ENCODE measurements at regions not wholly inside any gene's neighbourhood (a gene's known extent, or its start where the extent isn't known, plus 50 kb on each side); places are given as distances from the start of the nearest gene placed in this dataset.

DNA sequence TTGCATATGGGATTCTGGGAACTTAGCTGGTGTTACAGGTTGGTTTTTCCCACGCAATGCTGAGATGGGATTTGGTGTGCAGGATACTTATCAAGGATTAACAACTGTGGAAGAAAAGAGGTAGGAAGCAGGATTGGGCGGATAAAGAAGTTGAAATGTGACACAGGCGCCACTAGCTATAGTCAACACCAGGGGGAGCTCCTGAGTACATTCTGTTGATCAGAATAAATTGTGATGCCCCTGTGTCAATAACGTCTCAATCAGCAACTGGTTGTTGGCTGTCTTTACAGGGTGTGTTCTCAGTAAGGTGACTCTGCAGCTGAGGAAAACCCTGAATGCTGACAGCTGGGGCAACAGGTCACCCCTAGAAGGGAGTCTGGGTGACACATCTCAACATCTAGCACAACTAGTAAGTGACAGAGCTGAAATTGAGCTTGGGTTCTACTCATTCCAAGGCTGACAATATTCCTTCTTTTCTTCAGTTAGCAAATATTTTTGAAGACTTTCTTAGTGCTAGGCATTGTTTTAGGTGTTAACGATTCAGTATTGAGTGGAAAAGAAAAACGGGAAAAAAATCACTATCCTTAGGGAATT lies 143.0 kb downstream of the ARL6IP6 start:
- no peak for DNase-seq

DNA sequence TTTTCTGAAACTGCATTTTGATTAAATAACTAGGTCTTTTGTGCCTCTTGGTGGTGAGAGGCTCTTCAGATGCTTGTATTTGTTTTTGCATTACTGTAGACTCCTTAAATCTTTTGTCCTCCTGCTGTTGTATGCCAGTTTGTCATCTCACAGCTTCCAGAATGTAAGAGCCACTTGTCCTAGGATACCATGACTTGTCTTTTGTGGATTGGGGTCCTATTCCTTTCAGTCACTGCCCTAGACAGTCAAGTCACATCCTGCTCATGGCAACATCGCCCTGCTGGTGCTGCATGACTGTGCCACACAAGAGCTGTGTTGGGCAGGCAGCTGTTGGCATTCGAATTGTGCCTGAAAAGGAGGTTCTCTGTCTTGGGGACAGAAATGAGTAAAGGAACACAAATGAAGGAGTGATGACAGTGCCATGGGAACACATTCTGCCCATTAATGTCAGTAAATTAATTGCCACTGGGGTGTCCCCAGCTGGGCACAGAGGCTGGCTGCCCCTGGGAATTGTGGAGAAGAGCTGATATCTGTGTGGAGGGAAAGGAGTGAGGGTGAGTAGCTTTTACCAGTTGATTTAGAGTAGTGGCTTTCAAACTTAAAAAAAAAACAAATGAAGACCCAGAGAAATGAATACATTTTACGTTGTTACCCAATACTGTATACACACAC lies 140.3 kb downstream of the ARL6IP6 start:
- no peak for DNase-seq

DNA sequence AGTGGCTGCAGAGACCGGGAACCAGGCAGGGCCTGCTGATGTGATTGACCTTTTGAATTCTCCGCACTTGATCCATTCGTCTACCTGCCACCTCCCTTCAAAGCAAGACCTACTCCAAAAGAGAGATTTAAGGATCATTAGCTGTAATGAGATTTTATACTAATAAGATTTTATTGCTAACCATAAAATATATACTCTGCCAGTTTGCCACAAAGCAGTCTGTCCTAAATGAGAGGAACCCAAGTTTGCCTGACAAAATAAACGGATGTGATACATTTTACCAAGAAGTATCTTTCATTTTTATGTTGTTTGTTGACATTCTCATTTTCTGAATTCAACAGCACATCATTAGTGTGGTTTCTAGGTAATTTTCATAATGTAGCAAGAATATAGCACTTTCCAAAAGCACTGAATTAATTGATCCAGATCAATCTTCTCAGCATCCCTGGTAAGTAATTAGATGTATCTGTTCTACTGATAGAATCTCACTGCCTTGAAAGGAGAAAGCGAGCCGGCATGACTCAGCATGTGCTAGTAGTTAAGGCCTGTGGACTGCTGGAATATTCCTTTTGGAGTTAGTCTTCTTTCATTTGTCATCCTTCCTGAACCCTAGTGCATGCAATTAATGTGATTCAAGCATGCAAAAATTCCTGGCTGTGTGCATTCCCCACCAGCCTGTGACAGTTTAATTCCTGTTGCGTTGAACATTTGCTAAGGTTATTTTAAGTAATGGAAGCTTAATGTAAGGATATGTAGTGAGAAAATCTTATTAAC lies 128.5 kb downstream of the ARL6IP6 start:
- DNase-seq, result no peak

DNA sequence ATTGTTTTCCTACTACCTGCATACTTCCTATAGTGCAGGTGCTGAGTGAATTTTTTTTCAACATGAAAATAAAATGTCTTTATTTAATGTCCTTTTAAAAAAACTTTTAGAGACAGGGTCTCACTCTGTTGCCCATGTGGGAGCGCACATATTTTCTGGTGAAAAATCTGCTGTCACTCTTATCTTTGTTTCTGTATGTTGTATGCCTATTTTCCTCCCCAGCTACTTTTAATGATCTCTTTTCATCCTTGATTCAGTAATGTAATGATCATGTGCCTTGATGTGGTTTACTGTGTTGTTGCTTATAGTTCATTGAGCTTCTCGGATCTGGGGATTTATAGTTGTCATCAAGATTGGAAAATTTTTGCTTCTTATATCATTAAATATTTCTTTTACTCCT lies 117.3 kb downstream of the ARL6IP6 start:
- DNase-seq, result no peak

DNA sequence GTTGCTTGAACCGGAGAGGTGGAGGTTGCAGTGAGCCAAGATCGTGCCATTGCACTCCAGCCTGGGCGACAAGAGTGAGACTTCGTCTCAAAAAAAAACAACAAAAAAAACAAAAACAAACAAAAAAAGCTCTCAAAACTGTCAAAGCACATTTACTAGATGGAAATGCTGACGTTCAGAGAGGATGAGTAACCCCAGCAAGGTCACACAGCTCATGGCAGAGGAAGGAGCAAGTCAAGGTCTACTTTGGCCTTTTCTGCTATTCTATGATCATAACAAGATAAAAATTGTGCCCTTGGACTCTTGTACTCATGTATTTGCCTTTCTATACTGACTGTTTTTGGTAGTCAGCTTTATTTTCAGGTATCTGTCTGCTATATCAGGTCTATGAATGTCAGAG lies 109.5 kb downstream of the ARL6IP6 start:
- DNase-seq, result no peak

DNA sequence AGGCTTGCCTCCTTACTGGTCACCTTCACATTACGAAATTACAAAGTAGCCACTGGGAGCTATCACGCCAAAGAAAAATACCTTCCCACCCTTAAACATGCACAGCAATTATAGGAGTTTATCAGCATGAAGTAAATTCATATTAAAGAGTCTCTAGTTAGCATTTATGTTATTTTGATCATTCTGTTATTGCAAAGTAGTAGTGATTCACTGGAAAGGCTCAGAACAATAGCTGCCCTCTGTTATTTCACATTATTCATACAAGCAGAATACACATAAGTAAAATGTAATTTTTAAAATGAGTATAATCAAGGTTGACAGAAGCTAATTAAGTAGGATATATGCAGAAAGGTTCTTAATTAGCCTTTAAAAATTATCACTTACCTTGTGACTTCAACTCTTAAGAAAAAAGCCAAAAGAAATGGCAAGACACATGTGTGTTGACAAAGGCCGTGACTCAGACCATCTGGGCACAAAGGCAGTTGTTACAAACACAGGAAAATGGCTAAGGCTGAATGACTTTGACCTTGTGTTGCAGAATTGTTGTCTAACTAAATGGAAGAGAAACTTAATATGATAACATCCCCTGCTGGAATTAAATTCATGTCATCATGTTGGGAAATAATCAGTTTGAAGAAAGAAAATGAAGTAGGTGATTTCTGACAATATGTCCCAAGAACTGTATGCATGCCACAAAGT lies 108.3 kb downstream of the ARL6IP6 start:
- no peak for DNase-seq

DNA sequence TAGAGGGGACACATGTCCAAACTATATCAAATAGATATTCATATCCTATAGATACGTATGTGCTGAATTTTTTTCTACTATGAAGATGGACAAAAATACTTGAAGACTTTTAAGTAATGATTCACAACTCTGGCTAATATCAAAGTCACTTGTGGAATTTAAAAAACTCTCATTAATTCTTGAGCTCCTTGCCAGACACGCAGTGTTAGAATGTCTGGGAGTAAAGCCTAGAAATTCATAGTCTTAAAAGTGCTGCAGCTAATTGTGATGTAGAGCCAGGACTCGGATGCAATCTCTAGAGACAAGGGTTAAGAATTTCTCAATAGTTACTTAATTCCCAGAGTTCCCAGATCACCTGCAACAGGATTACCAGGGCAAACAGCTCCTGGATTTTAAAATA lies 107.4 kb downstream of the ARL6IP6 start:
- no peak for DNase-seq

DNA sequence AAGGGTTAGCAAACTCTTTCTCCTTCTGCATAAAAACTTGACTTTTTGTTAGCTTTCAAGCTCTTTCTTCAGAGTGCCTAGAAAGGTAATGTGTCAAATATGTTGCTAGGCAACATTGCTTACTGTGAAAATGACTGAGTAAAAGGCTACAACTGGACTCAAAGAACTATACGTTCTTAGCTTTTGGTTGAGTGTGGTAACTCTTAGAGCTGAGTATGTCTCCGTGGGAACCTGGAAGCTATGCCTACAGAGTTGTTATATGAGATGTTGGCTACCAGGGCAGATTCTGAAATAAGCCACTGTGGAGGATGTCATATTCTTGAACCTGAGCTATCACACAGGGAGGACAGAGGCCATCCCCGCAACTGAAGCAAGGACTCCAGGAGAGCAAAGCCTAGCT lies 105.5 kb downstream of the ARL6IP6 start:
- no peak for DNase-seq

DNA sequence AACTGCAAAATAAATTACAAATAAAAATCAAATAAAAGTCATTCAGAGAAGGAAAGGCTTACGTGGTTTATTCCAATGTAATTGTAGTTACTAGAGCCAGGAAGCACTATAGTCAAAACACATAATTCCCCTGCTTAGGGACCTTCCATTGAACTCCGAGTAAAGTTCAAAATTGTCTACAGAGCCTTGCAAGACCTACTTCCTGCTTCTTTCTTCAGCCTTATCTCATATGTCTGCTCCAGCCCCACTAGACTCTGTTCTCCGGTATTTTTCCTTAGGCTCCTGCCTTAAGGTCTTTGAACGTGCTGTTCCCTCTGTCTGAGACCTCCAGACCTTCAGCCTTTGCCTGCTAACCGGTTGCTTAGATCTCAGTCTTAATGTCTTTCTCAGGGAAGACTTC lies 104.3 kb downstream of the ARL6IP6 start:
- DNase-seq, result no peak

DNA sequence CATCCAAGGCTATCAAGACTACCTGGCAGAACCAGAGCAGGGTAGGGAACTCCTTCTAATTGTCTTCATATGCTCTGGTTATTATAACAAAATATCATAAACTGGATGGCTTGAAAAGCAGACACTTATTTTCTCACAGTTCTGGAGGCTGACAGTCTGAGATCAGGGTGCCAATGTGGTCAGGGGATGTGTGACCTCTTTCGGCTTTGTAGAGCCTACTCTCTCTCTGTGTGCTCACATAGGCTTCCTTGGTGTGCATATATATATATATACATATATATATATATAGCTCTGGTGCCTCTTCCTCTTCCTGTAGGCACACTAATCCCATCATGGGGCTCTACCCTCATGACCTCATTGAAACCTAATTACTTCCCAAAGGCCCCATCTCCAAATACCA lies 101.6 kb downstream of the ARL6IP6 start:
- no peak for DNase-seq

DNA sequence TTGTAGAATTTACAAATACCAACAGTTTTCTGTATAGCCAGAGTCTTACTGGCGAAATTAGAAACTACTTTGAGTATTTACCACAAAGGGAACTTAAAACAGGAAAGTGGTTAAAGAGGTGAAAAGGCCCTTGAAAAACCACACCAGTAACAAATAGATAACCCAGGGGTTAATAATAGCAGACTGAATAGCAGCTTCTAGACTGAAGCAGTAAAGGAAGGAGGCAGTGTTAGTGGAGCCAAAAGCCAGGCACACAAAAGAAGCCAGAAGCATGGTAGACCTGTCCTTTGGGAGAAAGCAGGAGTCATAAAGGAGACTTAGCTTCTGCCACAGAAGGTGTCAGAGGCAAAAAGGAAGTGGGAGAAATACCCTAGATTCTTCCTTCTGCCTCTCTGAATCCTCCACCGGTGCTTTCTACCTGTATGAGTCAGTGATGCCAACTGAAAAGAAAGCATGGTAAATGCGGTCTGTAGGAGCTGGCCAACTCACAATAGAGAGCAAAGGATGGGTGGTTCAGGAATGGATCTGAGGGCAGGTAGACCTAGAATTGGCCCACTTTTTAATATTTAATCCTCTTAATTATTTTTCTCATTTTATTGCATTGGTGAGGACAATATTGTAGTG lies 97.3 kb downstream of the ARL6IP6 start:
- no peak for DNase-seq

DNA sequence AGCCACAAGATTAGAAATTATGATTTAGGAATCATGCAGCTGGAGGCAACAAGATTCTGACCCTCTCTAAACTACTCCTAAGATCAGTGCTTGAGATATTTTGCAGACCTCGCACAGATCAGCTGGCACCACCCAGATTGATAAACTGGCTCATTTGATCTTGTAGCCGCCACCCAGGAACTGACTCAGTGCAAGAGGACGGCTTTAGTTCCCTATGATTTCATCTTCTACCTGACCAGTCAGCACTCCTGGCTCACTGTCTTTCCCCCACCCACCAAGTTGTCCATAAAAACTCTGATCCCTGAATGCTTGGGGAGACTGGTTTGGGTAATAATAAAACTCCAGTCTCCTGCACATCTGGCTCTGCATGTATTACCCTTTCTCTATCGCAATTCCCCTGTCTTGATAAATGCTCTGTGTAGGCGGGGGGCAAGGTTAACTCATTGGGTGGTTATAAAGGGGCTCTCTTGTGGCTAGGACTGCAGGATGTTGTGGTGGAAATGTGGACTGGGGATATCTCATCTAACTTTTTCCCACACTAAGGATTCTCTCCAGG lies 96.1 kb downstream of the ARL6IP6 start:
- no peak for DNase-seq

DNA sequence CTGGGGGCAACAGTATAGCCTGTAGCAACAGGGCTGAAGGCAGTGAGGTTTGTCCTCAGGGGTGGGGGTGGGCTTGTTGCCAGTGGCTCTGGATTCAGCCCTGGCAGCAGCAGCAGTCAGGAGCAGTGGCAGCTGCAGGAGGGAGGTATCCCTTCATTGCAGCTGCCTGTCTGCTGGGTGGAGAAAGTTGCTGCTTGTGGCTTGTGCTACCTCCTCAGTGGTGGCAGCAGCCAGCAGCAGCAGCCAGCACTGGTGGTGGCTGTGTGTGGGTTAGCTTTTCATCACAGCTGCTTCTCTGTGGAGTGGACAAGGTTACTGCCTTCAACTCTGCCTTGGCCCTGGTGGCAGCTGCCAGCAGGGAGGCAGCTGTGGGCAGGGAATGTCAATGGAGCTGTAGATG lies 94.9 kb downstream of the ARL6IP6 start:
- DNase-seq, result no peak

Data from CD4-positive, alpha-beta T cell treated with Interleukin-4 for 4 hours (primary cell).